ENCODE measurements at regions not wholly inside any gene's neighbourhood (a gene's known extent, or its start where the extent isn't known, plus 50 kb on each side); places are given as distances from the start of the nearest gene placed in this dataset.

GRCh38 chr13:58879114-58879513 lies 1247.6 kb downstream of the PCDH17 start:
- TF ChIP-seq CTCF (IDR thresholded peaks at IDR 0.05) (no peak), POLR2AphosphoS5 (IDR thresholded peaks at IDR 0.05) (no peak), EP300 (IDR thresholded peaks at IDR 0.05) (no peak), POLR2A (IDR thresholded peaks at IDR 0.05) (no peak)

Data from upper lobe of left lung (tissue), 4 donors.